HEK293T (cell line): ENCODE measurements at regions not wholly inside any gene's neighbourhood (a gene's known extent, or its start where the extent isn't known, plus 50 kb on each side); places are given as distances from the start of the nearest gene placed in this dataset.

Experiments
- CTCF ChIA-PET: fragments of 350-600 bp; formaldehyde crosslinking; extraction: SDS; loops from one replicate; lab custom pipeline; 2021; ENCODE audit warnings: antibody characterized with exemption, inconsistent platforms; lab: Yijun Ruan, JAX
- POLR2A ChIA-PET: fragments of 350-600 bp; formaldehyde crosslinking; extraction: SDS; loops from one replicate; lab custom pipeline; 2020; ENCODE audit warnings: antibody characterized with exemption, inconsistent platforms; lab: Yijun Ruan, JAX
- DNase-seq: peaks from one replicate; pipeline ENCODE4 v3.0.0; 2012; ENCODE audit warnings: mixed read lengths; ENCODE audit errors: extremely low spot score
- ARNT ChIP-seq: fragments of 450-650 bp; IDR thresholded peaks from 2 replicates; pipeline ENCODE4 v1.6.1; 2017; ENCODE audit warnings: mild to moderate bottlenecking
- BHLHE40 ChIP-seq: fragments of 450-650 bp; IDR thresholded peaks from 2 replicates; pipeline ENCODE4 v1.6.1; 2016; ENCODE audit warnings: mild to moderate bottlenecking, moderate library complexity, borderline replicate concordance
- CTBP1 ChIP-seq: fragments of 450-650 bp; IDR thresholded peaks from 2 replicates; pipeline ENCODE4 v1.6.1; 2016; ENCODE audit warnings: borderline replicate concordance
- ELF4 ChIP-seq: fragments of 450-650 bp; IDR thresholded peaks from 2 replicates; pipeline ENCODE4 v1.6.1; 2017; ENCODE audit warnings: antibody characterized with exemption
- FOXA1 ChIP-seq: fragments of 450-650 bp; IDR thresholded peaks from 2 replicates; pipeline ENCODE4 v1.6.1; 2016; ENCODE audit warnings: mild to moderate bottlenecking
- FOXK2 ChIP-seq: fragments of 450-650 bp; IDR thresholded peaks from 2 replicates; pipeline ENCODE4 v1.6.1; 2016; ENCODE audit warnings: mild to moderate bottlenecking
- FOXM1 ChIP-seq: fragments of 450-650 bp; IDR thresholded peaks from 2 replicates; pipeline ENCODE4 v1.6.1; 2017; ENCODE audit warnings: mild to moderate bottlenecking, borderline replicate concordance
- HDGF ChIP-seq: fragments of 450-650 bp; IDR thresholded peaks from 2 replicates; pipeline ENCODE4 v1.6.1; 2017; ENCODE audit warnings: antibody characterized with exemption, borderline replicate concordance
- L3MBTL2 ChIP-seq: fragments of 450-650 bp; conservative IDR thresholded peaks from 2 replicates; pipeline ENCODE4 v1.6.1; 2016; ENCODE audit warnings: mild to moderate bottlenecking
- LEF1 ChIP-seq: fragments of 450-650 bp; IDR thresholded peaks from 2 replicates; pipeline ENCODE4 v1.6.1; 2017; ENCODE audit warnings: mild to moderate bottlenecking, borderline replicate concordance
- NFRKB ChIP-seq: fragments of 450-650 bp; IDR thresholded peaks from 2 replicates; pipeline ENCODE4 v1.6.1; 2016; ENCODE audit warnings: mild to moderate bottlenecking, moderate library complexity
- PKNOX1 ChIP-seq: fragments of 450-650 bp; IDR thresholded peaks from 2 replicates; pipeline ENCODE4 v1.6.1; 2016
- SP1 ChIP-seq: fragments of 450-650 bp; IDR thresholded peaks from 2 replicates; pipeline ENCODE4 v1.6.1; 2017
- SUZ12 ChIP-seq: fragments of 450-650 bp; IDR thresholded peaks from 2 replicates; pipeline ENCODE4 v1.6.1; 2016; ENCODE audit warnings: mild to moderate bottlenecking
- TARDBP ChIP-seq: fragments of 450-650 bp; IDR thresholded peaks from 2 replicates; pipeline ENCODE4 v1.6.1; 2016
- ZNF384 ChIP-seq: fragments of 450-650 bp; IDR thresholded peaks from 2 replicates; pipeline ENCODE4 v1.6.1; 2016

- DNase-seq = no peak
- TF ChIP-seq NFRKB (no peak), LEF1 (no peak), HDGF (no peak), ARNT (no peak), BHLHE40 (no peak), ZNF384 (no peak), FOXA1 (no peak), PKNOX1 (no peak), CTBP1 (no peak), FOXM1 (no peak), SUZ12 (no peak), ELF4 (no peak), SP1 (no peak), L3MBTL2 (no peak)
- ChIA-PET CTCF (interaction anchor here (1.0 kb wide), 1 partner anchor 15 kb away, joined by 3 read pairs; no protein-coding TSS in a partner anchor), POLR2A (no interaction called here)
These were observed 285.0 kb upstream of the TPM1 start for GRCh38 chr15:62757535-62757934.

- POLR2A ChIA-PET = no interaction called here
- CTCF ChIA-PET = interaction anchor here (1.0 kb wide), 1 partner anchor 16 kb away, joined by 3 read pairs; no protein-coding TSS in a partner anchor
- TF ChIP-seq L3MBTL2 = no peak
- TF ChIP-seq LEF1 = no peak
- no peak for TF ChIP-seq ZNF384
- DNase-seq = no peak
These were observed 284.2 kb upstream of the TPM1 start for GRCh38 chr15:62758126-62758951.

- TF ChIP-seq PKNOX1 (no peak), FOXK2 (no peak), HDGF (no peak), FOXA1 (no peak), ZNF384 (no peak), SP1 (no peak), SUZ12 (no peak), FOXM1 (no peak), L3MBTL2 (no peak), ELF4 (no peak), CTBP1 (no peak), TARDBP (no peak), BHLHE40 (no peak), LEF1 (no peak), ARNT (no peak)
- ChIA-PET CTCF (no interaction called here), POLR2A (no interaction called here)
- no peak for DNase-seq
These were observed 283.6 kb upstream of the TPM1 start for GRCh38 chr15:62758952-62759349.

GRCh38 chr15:62760538-62760937 lies 282.0 kb upstream of the TPM1 start:
- ChIA-PET CTCF (no interaction called here), POLR2A (no interaction called here)
- no peak for DNase-seq
- no peak for TF ChIP-seq SUZ12
- TF ChIP-seq FOXM1 = no peak
- TF ChIP-seq HDGF = no peak
- no peak for TF ChIP-seq FOXA1
- no peak for TF ChIP-seq FOXK2
- TF ChIP-seq PKNOX1 = no peak
- no peak for TF ChIP-seq BHLHE40
- no peak for TF ChIP-seq TARDBP
- no peak for TF ChIP-seq LEF1
- no peak for TF ChIP-seq L3MBTL2
- TF ChIP-seq ARNT = no peak
- TF ChIP-seq SP1 = no peak
- no peak for TF ChIP-seq ZNF384
- TF ChIP-seq NFRKB = no peak

DNA sequence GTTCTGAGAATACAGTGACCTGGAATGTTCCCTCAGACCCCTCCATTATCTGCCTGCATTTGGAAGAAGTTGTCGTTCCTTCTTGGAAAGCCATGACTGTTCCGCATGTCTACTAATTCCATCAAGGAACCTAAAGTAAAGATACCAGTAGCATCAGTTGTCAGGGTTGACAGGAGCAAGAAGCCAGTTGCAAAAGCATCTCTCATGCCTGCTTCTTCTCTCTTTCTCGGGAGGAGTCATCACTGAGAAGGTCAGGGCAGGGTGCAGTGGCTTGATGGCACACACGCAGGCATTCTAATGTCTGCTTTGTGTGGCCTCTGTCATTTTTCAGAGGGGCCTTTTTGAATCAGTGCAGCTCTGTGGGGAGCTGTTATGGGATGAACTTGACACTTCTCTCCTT lies 276.6 kb upstream of the TPM1 start:
- ChIA-PET CTCF (no interaction called here), POLR2A (no interaction called here)
- no peak for TF ChIP-seq SP1
- TF ChIP-seq TARDBP = no peak
- TF ChIP-seq FOXM1 = no peak
- no peak for TF ChIP-seq NFRKB
- TF ChIP-seq ZNF384 = no peak
- no peak for TF ChIP-seq FOXA1
- TF ChIP-seq HDGF = no peak
- no peak for TF ChIP-seq BHLHE40
- no peak for DNase-seq

- ChIA-PET CTCF (interaction anchor here (1.3 kb wide), 1 partner anchor 25 kb away, joined by 4 read pairs; no protein-coding TSS in a partner anchor), POLR2A (no interaction called here)
- TF ChIP-seq BHLHE40 (no peak), HDGF (no peak), NFRKB (no peak), FOXK2 (no peak), FOXM1 (no peak), FOXA1 (no peak), SP1 (no peak), PKNOX1 (no peak), CTBP1 (no peak)
- no peak for DNase-seq
These were observed 275.9 kb upstream of the TPM1 start for GRCh38 chr15:62766599-62766998.
